Stimulated activated CD4-positive, alpha-beta T cell treated with anti-CD3 and anti-CD28 coated beads, Interleukin-1b, Interleukin-23, amount 100 ng/mL, for 1 hour (primary cell): ENCODE measurements at regions not wholly inside any gene's neighbourhood (a gene's known extent, or its start where the extent isn't known, plus 50 kb on each side); places are given as distances from the start of the nearest gene placed in this dataset.
"Not testable (repeated sequence)": the region's sequence is repeated elsewhere in the genome, so short reads cannot be mapped to it uniquely, and the experiment has no call there.

Source experiments
- DNase-seq, 2 donors: peaks; one replicate each; pipeline ENCODE4 v3.0.0-alpha.2; 2020; ENCODE audit warnings: low read depth in 2 of 2

- no peak for DNase-seq
Measured at GRCh38 chr1:172754609-172755008, 95.7 kb downstream of the FASLG start.

DNA sequence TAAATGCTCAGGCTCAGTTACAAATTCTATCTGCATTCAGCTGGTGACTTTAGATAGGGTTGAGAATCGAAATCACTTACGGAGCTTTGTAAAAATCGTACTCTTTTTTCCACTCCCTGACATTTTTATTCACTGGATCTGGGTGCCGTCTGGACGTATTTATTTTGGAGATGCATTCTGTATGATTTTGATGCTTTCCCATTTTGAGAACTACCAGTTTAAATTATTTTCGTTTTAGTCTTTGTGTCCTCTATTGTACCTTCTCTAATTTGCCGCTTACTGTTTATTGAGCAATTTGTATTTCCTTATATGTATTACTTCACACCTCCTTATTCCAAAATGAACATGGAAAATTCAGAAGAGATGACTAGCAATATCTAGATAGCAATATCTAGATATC, 96.2 kb downstream of the FASLG start:
- DNase-seq = no peak

DNA sequence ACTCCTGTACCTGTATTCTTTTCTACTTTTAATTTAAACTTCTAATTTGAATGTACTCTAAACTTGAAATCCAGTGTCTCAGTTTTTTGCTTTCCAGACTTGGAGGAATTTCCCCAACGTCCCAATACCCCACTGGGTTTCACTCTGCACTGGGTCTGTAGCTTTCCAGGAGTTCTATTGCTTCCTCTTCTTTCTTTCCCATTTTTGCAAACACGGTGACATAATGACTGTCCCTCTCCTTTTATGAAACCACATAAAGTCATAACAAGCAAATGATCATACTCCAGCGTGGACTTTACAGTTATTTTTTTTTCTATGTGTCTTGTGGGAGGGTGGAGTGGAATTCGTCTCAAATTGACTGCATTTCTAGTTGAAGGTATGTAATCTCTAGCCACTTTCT, 97.1 kb downstream of the FASLG start:
- DNase-seq = no peak

DNA sequence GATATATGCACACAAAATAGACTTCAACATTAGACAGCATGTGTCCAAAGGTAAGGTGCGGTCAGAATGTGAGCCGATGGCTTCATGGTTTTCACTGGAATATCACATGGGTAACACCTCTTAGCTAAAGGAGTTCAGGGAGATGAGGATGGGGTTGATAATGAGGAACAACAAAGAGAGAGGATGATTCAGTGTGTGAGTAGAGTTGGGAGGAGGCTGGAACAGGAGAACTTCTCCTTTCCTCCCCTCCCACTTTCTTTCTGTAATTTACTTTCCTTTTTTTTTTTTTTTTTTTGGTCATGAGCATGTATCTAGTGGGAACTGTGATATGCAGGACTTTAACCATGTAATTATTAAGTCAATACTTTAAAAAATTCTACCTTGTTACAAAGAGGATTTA, 99.4 kb downstream of the FASLG start:
- no peak for DNase-seq

DNA sequence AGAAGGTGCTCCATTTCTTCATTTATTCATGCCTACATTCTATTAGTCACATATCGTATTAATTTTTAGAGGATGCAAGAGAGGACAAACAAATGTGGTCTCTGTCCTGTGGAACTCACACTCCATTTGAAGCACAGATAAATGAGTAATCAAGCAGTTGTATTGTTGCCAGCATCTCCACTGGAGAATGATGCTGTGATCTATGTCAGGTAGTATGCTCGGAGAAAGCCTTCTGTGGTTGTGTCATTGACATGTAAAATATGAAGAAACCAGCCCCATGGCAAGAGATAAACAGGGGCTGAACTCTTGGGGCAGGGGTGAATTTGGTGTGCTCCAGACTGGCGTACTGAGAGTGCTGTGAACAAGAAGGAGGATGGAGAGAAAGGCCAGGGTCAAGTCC, 101.2 kb downstream of the FASLG start:
- DNase-seq = no peak

DNA sequence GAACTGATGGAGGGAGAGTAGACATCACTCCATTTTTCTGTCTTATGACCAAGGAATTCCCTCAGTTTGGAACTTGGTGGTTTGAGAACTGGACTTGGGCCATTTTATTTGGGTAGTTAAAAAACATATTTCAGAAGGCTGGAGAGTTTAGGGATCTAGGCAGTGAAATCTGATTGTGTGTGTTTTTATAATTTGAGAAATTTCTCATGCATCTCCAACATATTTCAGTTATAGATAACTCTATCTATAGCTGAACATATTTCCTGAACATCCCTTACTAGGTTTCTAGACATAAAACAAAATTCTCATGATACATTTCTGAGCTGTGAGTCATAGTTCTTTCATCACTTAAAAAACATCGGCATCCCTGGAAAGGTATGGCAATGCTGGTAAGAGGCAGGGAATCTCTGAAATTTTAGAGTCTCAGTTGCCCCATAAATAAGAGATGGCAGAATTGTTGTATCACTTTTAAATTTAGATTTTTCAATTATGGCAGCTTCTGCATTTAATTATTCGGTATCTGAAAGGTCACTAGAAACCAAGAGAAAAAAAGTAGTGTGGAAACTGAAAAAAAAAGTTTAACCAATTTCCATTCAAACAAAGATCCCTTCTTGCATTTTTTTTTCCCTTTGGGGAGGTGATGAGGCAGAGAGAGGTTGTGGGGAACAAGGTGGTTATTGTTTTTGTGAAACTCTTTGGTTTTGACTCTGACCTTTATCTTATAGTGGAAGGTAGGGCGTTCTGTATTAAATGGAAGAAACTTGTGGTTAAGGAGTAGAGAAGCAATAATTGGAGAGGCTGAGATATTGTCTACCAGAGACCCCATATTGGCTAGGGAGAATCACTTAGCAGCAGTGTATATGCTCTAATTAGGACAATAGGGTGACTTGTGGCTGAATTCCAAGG, 102.9 kb downstream of the FASLG start:
- DNase-seq = no peak

GRCh38 chr1:172763057-172763456, 104.2 kb downstream of the FASLG start:
- DNase-seq = no peak

DNA sequence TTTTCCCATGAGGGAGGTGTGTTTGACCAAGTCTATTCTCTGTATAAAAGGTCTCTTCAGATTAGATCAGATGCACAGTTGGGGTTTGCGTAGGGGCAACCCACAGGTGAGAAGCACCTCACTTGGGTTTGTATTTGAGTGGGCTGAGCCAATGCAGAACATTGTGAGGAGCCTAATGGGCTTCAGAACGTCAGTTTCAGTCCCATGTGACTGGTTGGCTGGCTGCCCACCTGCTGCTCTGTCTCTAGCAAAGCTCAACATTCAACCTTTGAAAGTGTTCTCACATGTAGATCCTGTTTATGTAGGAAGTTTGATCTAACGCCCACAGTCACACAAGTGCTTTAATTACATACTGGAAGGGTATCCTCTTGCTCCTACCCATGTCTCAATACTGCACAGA, 105.5 kb downstream of the FASLG start:
- DNase-seq = no peak

DNA sequence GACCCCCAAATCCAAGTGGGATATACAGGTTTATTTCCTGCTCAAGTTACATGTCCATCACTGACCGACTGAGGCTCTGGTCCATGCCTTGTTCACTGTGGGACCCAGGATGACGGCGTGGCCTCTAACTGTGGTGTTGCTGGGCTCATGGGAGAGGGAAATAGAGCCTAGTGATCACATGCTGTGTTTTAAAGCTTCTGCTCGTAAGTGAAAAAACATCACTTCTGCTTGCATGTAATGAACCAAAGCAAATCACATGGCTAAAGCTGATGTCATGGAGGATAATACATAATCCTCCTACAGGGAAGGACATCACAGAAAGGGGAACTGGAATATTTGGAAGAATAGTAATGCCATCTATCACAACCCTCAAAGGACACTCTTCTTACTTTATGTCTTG, 107.6 kb downstream of the FASLG start:
- no peak for DNase-seq

DNA sequence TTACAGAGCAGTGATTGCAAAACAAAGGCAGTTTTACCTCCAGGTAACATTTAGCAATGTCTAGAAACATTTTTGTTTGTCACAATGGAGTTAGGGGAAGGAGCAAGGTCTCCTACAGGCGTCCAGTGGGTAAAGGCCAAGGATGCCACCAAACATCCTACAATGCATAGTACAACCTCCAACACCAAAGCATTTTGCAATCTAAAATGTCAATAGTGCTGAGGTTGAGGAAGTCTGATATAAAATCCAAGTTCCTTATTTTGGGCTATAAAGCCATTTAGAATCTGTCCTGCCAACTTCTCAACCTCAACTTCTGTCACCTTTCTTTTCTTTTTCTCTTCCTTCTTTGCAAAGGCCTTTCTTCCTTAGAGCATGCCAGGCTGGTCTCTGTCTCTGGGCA, 111.2 kb downstream of the FASLG start:
- DNase-seq = no peak

DNA sequence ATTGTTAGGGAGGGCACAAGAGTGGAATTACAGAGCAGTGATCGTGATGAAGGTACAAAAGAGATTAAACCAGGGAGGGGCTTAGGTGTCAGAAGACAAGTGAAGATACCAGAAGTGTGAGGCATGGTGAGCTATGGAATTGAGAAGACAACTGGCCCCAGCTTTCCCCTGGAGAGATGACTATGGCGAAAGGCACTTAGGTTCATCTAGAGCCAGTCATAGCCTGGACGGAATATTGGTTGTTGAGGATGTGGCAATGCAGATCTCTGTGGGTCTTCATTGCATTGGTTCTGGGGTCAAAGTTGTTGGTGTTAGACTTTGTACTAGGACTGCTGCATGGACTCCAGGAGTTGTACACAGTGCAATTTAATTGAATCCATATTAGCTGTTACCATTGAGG, 115.7 kb downstream of the FASLG start:
- no peak for DNase-seq

- no peak for DNase-seq
Measured at GRCh38 chr1:172775606-172776005, 116.7 kb downstream of the FASLG start.

GRCh38 chr1:172776071-172776470, 117.2 kb downstream of the FASLG start:
- no peak for DNase-seq

DNA sequence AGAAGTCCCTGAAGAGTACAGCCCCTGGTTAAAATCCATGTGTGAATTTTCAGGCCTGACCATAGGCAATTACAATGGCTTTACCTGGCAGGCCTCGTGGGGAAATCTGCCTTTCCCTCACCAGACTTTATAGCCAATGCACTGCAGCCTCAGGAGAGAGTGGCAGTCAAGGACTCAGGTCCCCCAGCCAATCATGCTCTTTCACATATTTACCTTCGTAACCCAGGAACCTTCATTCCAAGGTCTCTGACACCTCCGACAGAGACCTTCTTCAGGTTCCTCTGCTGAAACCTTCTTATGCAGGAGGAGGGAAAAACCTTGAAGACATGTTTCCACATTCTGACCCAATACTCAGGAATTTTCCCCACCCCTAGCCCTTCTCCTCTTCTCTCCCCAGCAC, 118.9 kb downstream of the FASLG start:
- no peak for DNase-seq

- no peak for DNase-seq
Measured at GRCh38 chr1:172778456-172779455, 119.9 kb downstream of the FASLG start.

DNA sequence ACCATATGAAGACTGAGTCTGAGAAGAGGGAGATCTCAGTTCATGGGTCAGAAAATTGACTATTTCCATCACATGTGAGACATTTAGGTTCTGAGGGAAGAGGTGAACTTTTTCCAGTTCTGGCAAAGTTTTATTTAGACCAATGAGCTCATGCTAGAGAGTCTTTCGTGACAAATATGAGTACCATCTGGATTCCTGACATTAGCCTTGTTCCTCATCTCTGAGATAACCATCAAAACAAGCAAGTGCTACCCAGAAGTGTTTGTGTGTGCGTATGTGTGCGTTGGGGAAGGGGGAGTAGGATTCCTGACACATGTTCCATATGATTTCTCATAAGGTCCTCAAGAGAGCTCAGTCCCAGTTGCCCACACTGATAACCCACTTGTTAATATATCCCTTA, 120.6 kb downstream of the FASLG start:
- no peak for DNase-seq

DNA sequence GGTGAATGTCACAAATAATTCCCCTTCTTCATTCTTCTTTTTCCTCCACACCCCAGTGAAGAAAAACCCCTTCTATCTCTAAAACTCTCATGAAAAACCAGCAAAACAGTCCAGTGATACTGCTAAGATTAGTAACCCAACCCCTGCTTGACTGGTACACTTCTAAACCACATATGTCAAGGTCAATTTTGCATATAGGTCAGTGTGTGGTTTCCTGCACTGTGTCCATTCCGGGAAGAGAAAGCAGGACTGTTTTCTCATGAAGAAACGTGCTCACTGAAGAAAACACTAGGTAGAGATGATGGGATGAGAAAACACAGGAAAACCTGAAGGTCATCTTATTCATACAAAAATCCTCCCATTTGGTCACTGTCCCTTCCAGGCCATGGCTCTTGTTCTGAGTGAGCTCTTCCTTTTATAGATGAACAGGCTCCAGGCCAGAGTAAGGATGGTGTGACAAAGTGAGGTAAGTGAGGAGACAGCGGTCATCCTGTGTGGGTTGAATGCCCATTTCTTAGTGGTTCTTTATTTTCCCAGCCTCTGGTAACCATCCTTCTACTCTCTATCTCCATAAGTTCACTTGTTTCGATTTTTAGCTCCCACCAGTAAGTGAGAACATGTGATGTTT, 122.7 kb downstream of the FASLG start:
- no peak for DNase-seq

GRCh38 chr1:172789840-172790239, 130.9 kb downstream of the FASLG start:
- no peak for DNase-seq

DNA sequence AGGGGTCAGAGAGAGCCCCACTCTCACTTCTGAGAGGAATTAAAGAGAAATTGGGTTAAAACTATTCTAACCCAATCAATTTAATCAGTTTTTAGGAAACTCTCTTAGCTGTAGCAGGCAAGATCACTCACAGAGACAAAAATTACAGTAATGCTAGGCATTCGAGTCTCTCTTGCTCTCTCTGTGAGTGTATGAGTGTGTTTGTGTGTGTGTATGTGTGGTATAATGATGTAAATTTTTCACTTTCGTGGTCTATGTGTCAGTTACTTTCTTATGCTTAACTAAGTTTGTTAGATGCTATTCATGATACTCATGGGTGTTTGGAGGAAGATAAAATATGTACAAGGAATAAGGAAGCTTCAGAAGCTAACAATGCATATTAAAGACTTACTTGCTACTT, 131.3 kb downstream of the FASLG start:
- DNase-seq = no peak

DNA sequence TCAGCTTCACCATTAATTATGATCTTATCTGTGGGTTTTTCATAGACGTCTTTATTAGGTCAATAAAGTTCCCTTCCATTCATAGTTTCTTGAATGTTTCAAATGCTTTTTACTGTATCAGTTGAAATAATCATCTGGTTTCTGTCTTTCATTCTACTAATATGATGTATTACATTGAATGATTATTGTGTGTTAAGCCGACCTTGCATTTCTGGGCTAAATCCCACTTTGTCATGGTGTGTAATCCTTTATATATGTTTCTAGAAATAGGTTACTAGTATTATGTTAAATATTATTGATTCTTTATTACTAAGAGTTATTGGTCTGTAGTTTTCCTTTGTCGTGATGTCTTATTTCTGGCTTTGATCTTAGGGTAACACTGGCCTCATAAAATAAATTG, 134.9 kb downstream of the FASLG start:
- DNase-seq = no peak

DNA sequence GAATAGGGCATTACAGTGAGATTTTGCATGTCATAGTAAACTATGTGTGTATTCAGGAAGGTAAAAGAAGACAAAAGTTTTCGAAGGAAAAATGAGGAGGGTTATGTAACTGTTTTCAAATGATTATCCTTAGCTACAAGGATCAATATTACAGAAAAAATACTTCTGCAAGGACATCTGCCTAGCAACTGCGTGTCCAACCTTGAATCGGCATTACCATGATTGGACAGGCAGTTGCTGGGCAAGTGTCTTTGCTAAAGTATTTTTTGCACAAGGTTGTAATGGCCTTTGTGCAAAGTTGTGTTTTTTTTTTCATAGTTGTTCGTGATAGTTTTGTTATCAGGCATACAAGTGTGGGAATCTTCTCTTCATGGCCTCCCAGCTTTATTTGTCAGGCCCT, 136.8 kb downstream of the FASLG start:
- no peak for DNase-seq

DNA sequence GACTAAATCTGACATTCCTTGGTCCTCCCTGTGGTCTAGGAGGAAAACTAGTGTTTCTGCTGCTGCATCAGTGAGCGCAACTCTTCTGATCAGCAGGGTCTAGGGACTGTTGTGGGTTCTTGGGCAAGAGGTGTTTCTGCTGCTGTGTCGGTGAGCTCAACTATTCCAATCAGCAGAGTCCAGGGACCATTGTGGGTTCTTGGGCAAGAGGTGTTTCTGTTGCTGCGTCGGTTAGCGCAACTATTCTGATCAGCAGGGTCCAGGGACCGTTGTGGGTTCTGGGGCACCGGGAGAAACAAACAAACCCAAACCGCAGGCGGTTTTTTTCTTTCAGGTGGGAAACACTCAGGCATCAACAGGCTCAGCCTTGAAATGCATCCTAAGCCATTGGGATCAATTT, 140.9 kb downstream of the FASLG start:
- not testable (repeated sequence) for DNase-seq
